PC-9 (cell line): ENCODE measurements at regions not wholly inside any gene's neighbourhood (a gene's known extent, or its start where the extent isn't known, plus 50 kb on each side); places are given as distances from the start of the nearest gene placed in this dataset.

ENCODE experiments used
- BruUV-seq: library from RNA; stranded (reverse); fragments of 400-500 nt; replicated peaks from 2 replicates; lab custom pipeline; 2021; lab: Mats Ljungman, UMichigan
- CTCF ChIA-PET: fragments of 300-600 bp; sonication (Branson Sonifier 250); formaldehyde crosslinking; loops from one replicate; lab custom pipeline; 2022; ENCODE audit warnings: antibody characterized with exemption; lab: Charles Lee
- POLR2A ChIA-PET: fragments of 300-600 bp; sonication (Branson Sonifier 250); formaldehyde crosslinking; loops from one replicate; lab custom pipeline; 2022; ENCODE audit warnings: antibody characterized with exemption; ENCODE audit not compliant: unreplicated experiment; lab: Charles Lee
- DNase-seq, 2 experiments: peaks; one replicate each; pipeline versions ENCODE4 v3.0.0 to v3.0.0-alpha.2; 2015 to 2022; ENCODE audit warnings: mixed read lengths in 1 of 2
- H2AFZ ChIP-seq: fragments of 200-600 bp; sonication (generic); 2 replicates; pipeline ENCODE4 v1.8.1; 2017; ENCODE audit warnings: antibody characterized with exemption
- H3F3A ChIP-seq: fragments of 200-600 bp; sonication (generic); 2 replicates; pipeline ENCODE4 v1.8.1; 2017; ENCODE audit warnings: antibody characterized with exemption, mild to moderate bottlenecking, low read depth; ENCODE audit not compliant: insufficient read depth
- H3K27ac ChIP-seq: fragments of 200-600 bp; sonication (generic); 2 replicates; pipeline ENCODE4 v1.6.1; 2016; ENCODE audit warnings: mixed run types
- H3K27me3 ChIP-seq: fragments of 200-600 bp; sonication (generic); 2 replicates; pipeline ENCODE4 v1.6.1; 2016; ENCODE audit warnings: low read depth, mixed run types; ENCODE audit not compliant: insufficient read depth
- H3K36me3 ChIP-seq: fragments of 200-600 bp; sonication (generic); 2 replicates; pipeline ENCODE4 v1.6.1; 2016; ENCODE audit warnings: low read depth, mixed run types
- H3K4me1 ChIP-seq: fragments of 200-600 bp; sonication (generic); replicated peaks from 2 replicates; pipeline ENCODE4 v1.6.1; 2016; ENCODE audit warnings: mixed run types; ENCODE audit not compliant: insufficient read depth
- H3K4me2 ChIP-seq: fragments of 200-600 bp; sonication (generic); 2 replicates; pipeline ENCODE4 v1.6.1; 2017; ENCODE audit warnings: mixed run types
- H3K4me3 ChIP-seq: fragments of 200-600 bp; sonication (generic); 2 replicates; pipeline ENCODE4 v1.6.1; 2016; ENCODE audit warnings: mixed run types
- H3K79me2 ChIP-seq: fragments of 200-600 bp; sonication (generic); 2 replicates; pipeline ENCODE4 v1.6.1; 2017; ENCODE audit warnings: low read depth, mixed run types
- H3K9me2 ChIP-seq: fragments of 200-600 bp; sonication (generic); 2 replicates; pipeline ENCODE4 v1.8.1; 2017; ENCODE audit warnings: mild to moderate bottlenecking; ENCODE audit not compliant: insufficient read depth
- H3K9me3 ChIP-seq: fragments of 200-600 bp; sonication (generic); 2 replicates; pipeline ENCODE4 v1.8.1; 2016; ENCODE audit warnings: low read depth; ENCODE audit not compliant: insufficient read depth
- H4K20me1 ChIP-seq: fragments of 200-600 bp; sonication (generic); 2 replicates; pipeline ENCODE4 v1.8.1; 2017; ENCODE audit not compliant: insufficient read depth
- EZH2 ChIP-seq: fragments of 200-600 bp; sonication (generic); IDR thresholded peaks from 2 replicates; pipeline ENCODE4 v1.8.0; 2017; ENCODE audit warnings: antibody characterized with exemption, low read depth
- intact Hi-C: fragments of 100-400 bp; cut with micrococcal nuclease; formaldehyde crosslinking; loops from one replicate; pipeline ENCODE4 v1.10.0; 2022; ENCODE audit not compliant: unreplicated experiment
- TF ChIP-seq, protein P1 (sequence below): fragments of 200-600 bp; sonication (generic); conservative IDR thresholded peaks from 2 replicates; pipeline ENCODE4 v1.6.1; 2017; ENCODE audit warnings: mixed run types, antibody characterized with exemption, mild to moderate bottlenecking, moderate library complexity

DNA sequence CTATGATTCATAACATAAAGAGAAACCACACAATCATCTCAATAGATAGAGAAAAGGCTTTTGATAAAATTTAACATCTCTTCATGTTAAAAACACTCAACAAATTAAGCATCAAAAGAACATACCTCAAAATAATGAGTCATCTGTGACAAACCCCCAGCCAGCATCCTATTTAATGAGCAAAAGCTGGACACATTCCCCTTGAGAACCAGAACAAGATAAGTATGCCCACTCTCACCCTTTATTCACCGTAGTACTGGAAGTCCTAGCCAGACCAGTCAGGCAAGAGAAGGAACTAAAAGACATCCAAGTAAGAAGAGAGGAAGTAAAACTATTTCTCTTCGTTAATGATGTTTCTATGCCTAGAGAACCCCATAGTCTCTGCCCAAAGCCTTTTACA lies 507.2 kb downstream of the PABPC4L start:
- no peaks in the 10 kb centered on the region for H3K9me3 ChIP-seq
- H3K4me1 ChIP-seq = no peaks in the 10 kb centered on the region
- no peaks in the 10 kb centered on the region for H3F3A ChIP-seq
- H3K9me2 ChIP-seq = no peaks in the 10 kb centered on the region
- no peak for DNase-seq
- H3K36me3 ChIP-seq = no peaks in the 10 kb centered on the region
- ChIA-PET CTCF (no interaction called here), POLR2A (no interaction called here)
- intact Hi-C loops = no loop called here
- BruUV-seq = no TSS peak
- H3K27me3 ChIP-seq = no peaks in the 10 kb centered on the region
- H3K4me2 ChIP-seq = no peak overlapping the region
- no peak overlapping the region for H3K27ac ChIP-seq
- no peak overlapping the region for H3K4me3 ChIP-seq
- no peak overlapping the region for H2AFZ ChIP-seq
- TF ChIP-seq, protein P1, sequence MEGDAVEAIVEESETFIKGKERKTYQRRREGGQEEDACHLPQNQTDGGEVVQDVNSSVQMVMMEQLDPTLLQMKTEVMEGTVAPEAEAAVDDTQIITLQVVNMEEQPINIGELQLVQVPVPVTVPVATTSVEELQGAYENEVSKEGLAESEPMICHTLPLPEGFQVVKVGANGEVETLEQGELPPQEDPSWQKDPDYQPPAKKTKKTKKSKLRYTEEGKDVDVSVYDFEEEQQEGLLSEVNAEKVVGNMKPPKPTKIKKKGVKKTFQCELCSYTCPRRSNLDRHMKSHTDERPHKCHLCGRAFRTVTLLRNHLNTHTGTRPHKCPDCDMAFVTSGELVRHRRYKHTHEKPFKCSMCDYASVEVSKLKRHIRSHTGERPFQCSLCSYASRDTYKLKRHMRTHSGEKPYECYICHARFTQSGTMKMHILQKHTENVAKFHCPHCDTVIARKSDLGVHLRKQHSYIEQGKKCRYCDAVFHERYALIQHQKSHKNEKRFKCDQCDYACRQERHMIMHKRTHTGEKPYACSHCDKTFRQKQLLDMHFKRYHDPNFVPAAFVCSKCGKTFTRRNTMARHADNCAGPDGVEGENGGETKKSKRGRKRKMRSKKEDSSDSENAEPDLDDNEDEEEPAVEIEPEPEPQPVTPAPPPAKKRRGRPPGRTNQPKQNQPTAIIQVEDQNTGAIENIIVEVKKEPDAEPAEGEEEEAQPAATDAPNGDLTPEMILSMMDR = no peak
- no peak for TF ChIP-seq EZH2
- no peaks in the 10 kb centered on the region for H4K20me1 ChIP-seq
- no peaks in the 10 kb centered on the region for H3K79me2 ChIP-seq

DNA sequence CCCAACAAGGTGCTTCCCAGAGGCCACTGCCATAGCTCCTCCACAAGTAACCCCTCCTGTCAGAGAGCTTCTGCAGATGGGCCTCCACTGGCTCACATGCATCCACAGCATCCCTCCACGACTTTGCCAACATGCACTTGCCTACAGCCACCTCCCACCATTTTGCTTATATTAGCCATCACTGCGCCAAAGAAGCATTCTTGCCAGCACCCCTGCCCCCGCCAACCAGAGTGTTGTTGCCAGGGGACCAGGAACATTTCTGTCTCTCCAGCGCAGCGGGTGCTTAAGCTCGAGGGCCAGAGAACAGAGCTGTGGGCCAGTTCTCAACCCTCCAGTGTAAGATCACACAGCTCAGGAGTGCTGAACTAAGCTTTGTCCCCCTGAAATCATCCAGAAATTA lies 517.6 kb downstream of the PABPC4L start:
- H3K9me3 ChIP-seq = no peaks in the 10 kb centered on the region
- H3K4me1 ChIP-seq = no peaks in the 10 kb centered on the region
- no peaks in the 10 kb centered on the region for H3F3A ChIP-seq
- no peaks in the 10 kb centered on the region for H3K79me2 ChIP-seq
- ChIA-PET POLR2A (no interaction called here), CTCF (no interaction called here)
- no peak overlapping the region for H2AFZ ChIP-seq
- no peak overlapping the region for H3K4me3 ChIP-seq
- no peak for DNase-seq
- no peaks in the 10 kb centered on the region for H3K9me2 ChIP-seq
- H3K4me2 ChIP-seq = no peak overlapping the region
- BruUV-seq = no TSS peak
- intact Hi-C loops = no loop called here
- H3K27ac ChIP-seq = no peak overlapping the region
- no peak for TF ChIP-seq EZH2
- H3K36me3 ChIP-seq = no peaks in the 10 kb centered on the region
- H4K20me1 ChIP-seq = no peaks in the 10 kb centered on the region
- H3K27me3 ChIP-seq = no peaks in the 10 kb centered on the region

DNA sequence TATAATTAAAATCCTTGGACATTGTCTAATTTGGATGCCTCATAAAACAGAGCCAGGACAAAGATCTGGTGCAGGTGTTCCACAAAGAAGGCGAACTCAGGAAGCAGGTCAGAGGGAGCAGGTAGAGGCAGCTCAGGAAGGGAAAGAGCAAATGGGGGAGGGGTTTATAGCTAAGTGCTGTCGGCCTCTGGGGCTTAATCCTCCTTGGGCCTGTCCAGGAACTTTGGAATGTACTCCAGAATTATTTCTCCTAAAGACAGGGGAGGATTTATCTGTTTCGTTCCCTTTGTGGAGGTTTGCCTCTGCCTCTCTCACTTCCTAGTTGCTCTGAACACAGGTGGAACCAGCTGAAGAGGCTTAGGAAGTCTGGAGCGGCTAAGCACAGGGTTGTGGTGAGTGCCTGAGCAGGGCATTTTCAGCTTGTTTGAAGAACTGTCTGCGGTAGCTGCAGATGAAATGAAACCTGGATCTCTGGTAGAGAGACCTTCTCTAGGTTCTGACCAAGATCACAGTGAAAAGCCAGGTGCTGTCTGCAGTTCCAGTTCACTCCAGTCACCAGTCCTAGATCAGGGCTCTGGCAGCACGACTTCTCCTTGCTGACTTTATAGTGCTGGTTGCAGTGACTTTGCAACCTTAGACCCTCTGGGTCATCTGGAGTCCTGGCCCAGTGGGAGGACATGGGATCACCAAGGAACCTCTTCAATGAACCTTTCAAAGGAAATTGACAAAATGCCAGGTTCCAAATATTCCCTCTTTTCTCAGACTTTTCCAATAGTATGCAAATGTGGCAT lies 519.2 kb downstream of the PCDH10 start:
- H4K20me1 ChIP-seq = no peaks in the 10 kb centered on the region
- H3K4me2 ChIP-seq = no peak overlapping the region
- no peaks in the 10 kb centered on the region for H3K36me3 ChIP-seq
- POLR2A ChIA-PET = no interaction called here
- CTCF ChIA-PET = no interaction called here
- no peaks in the 10 kb centered on the region for H3K79me2 ChIP-seq
- H2AFZ ChIP-seq = no peak overlapping the region
- no peak for DNase-seq
- no TSS peak for BruUV-seq
- H3K9me3 ChIP-seq = no peaks in the 10 kb centered on the region
- no peaks in the 10 kb centered on the region for H3K9me2 ChIP-seq
- TF ChIP-seq, protein P1 = no peak
- no peak for TF ChIP-seq EZH2
- no peaks in the 10 kb centered on the region for H3K4me1 ChIP-seq
- H3K4me3 ChIP-seq = no peak overlapping the region
- intact Hi-C loops = no loop called here
- no peak overlapping the region for H3K27ac ChIP-seq
- no peaks in the 10 kb centered on the region for H3K27me3 ChIP-seq
- H3F3A ChIP-seq = no peaks in the 10 kb centered on the region
